IMR-90 (cell line): ENCODE measurements at regions not wholly inside any gene's neighbourhood (a gene's known extent, or its start where the extent isn't known, plus 50 kb on each side); places are given as distances from the start of the nearest gene placed in this dataset.

Experiments used
- ATAC-seq: fragments of 200-7000 bp; cut with Tn5 transposase; 2 replicates; pipeline ENCODE4 v1.9.1; 2020; ENCODE audit warnings: low read depth, mild to moderate bottlenecking, moderate library complexity
- BruUV-seq: library from RNA; stranded (reverse); fragments of 400-500 nt; replicated peaks from 2 replicates; lab custom pipeline; 2021; lab: Mats Ljungman, UMichigan
- CTCF ChIA-PET: fragments of 300-600 bp; formaldehyde crosslinking; extraction: SDS; loops from one replicate; lab custom pipeline; 2021; ENCODE audit warnings: antibody characterized with exemption; lab: Yijun Ruan, JAX
- POLR2A ChIA-PET: fragments of 300-600 bp; sonication (Branson Sonifier 250); formaldehyde crosslinking; loops from one replicate; lab custom pipeline; 2022; ENCODE audit warnings: antibody characterized with exemption; ENCODE audit not compliant: unreplicated experiment; lab: Charles Lee
- DNase-seq: peaks from one replicate; pipeline ENCODE4 v3.0.0; 2013
- H2AFZ ChIP-seq: replicated peaks from 2 replicates; pipeline ENCODE3; 2013; ENCODE audit warnings: low read length, mild to moderate bottlenecking; ENCODE audit not compliant: poor library complexity
- H2AK5ac ChIP-seq: 2 replicates; pipeline ENCODE4 v1.6.1; 2013; ENCODE audit warnings: low read depth, low read length, inconsistent platforms
- H2AK9ac ChIP-seq: replicated peaks from 2 replicates; pipeline ENCODE3; 2013; ENCODE audit warnings: mild to moderate bottlenecking, low read depth, low read length, moderate library complexity; ENCODE audit not compliant: poor library complexity
- H2BK120ac ChIP-seq: 2 replicates; pipeline ENCODE4 v1.6.1; 2013; ENCODE audit warnings: low read depth, low read length, inconsistent platforms
- H2BK15ac ChIP-seq: 3 replicates; pipeline ENCODE4 v1.6.1; 2013; ENCODE audit warnings: low read depth, low read length, inconsistent platforms
- H2BK20ac ChIP-seq: 2 replicates; pipeline ENCODE4 v1.6.1; 2013; ENCODE audit warnings: low read depth, mild to moderate bottlenecking, inconsistent platforms, low read length, moderate library complexity
- H2BK5ac ChIP-seq: 2 replicates; pipeline ENCODE4 v1.6.1; 2013; ENCODE audit warnings: mild to moderate bottlenecking, low read depth, low read length, inconsistent platforms; ENCODE audit not compliant: poor library complexity, severe bottlenecking
- H3K14ac ChIP-seq: replicated peaks from 2 replicates; pipeline ENCODE4 v1.6.1; 2013; ENCODE audit warnings: low read depth, low read length, inconsistent platforms
- H3K18ac ChIP-seq: 2 replicates; pipeline ENCODE4 v1.6.1; 2013; ENCODE audit warnings: low read depth, low read length, control low read depth
- H3K23ac ChIP-seq: 2 replicates; pipeline ENCODE4 v1.6.1; 2013; ENCODE audit warnings: low read depth, low read length, inconsistent platforms
- H3K27ac ChIP-seq: 2 replicates; pipeline ENCODE4 v1.5.1; 2013; ENCODE audit warnings: mild to moderate bottlenecking, control low read depth, low read length; ENCODE audit not compliant: insufficient read depth
- H3K27me3 ChIP-seq: 2 replicates; pipeline ENCODE4 v1.6.1; 2013; ENCODE audit warnings: low read length; ENCODE audit not compliant: control insufficient read depth, insufficient read depth
- H3K36me3 ChIP-seq: 2 replicates; pipeline ENCODE4 v1.6.1; 2013; ENCODE audit warnings: low read length, mixed read lengths; ENCODE audit not compliant: control insufficient read depth, insufficient read depth
- H3K4ac ChIP-seq: 2 replicates; pipeline ENCODE4 v1.6.1; 2013; ENCODE audit warnings: low read depth, low read length, inconsistent platforms
- H3K4me1 ChIP-seq: 2 replicates; pipeline ENCODE4 v1.6.1; 2013; ENCODE audit warnings: low read length, mixed read lengths; ENCODE audit not compliant: control insufficient read depth, insufficient read depth
- H3K4me2 ChIP-seq: 2 replicates; pipeline ENCODE4 v1.6.1; 2013; ENCODE audit warnings: low read depth, mild to moderate bottlenecking, control low read depth, low read length, moderate library complexity
- H3K4me3 ChIP-seq: 2 replicates; pipeline ENCODE4 v1.5.1; 2013; ENCODE audit warnings: low read depth, mild to moderate bottlenecking, control low read depth, low read length, moderate library complexity; ENCODE audit not compliant: insufficient read depth
- H3K56ac ChIP-seq: 2 replicates; pipeline ENCODE4 v1.6.1; 2013; ENCODE audit warnings: low read length, inconsistent platforms; ENCODE audit not compliant: insufficient read depth; ENCODE audit errors: extremely low read depth
- H3K79me1 ChIP-seq, 2 experiments: 2 replicates each; pipeline ENCODE4 v1.6.1; 2013; ENCODE audit warnings: low read length in 2 of 2, inconsistent platforms in 1 of 2, low read depth in 1 of 2
- H3K9ac ChIP-seq: 2 replicates; pipeline ENCODE4 v1.6.1; 2013; ENCODE audit warnings: low read depth, low read length, control low read depth
- H3K9me1 ChIP-seq: 2 replicates; pipeline ENCODE4 v1.6.1; 2013; ENCODE audit warnings: low read length, inconsistent platforms; ENCODE audit not compliant: insufficient read depth
- H3K9me3 ChIP-seq: 2 replicates; pipeline ENCODE4 v1.6.1; 2013; ENCODE audit warnings: low read length; ENCODE audit not compliant: control insufficient read depth, insufficient read depth
- H4K20me1 ChIP-seq: 2 replicates; pipeline ENCODE4 v1.6.1; 2013; ENCODE audit warnings: low read length, inconsistent platforms; ENCODE audit not compliant: insufficient read depth
- H4K5ac ChIP-seq: 2 replicates; pipeline ENCODE4 v1.6.1; 2013; ENCODE audit warnings: mild to moderate bottlenecking, low read depth, low read length, control low read depth
- H4K8ac ChIP-seq, 2 experiments: 2 replicates each; pipeline ENCODE4 v1.6.1; 2013; ENCODE audit warnings: low read depth in 2 of 2, low read length in 2 of 2, control low read depth in 1 of 2, inconsistent platforms in 1 of 2
- H4K91ac ChIP-seq: 2 replicates; pipeline ENCODE4 v1.6.1; 2013; ENCODE audit warnings: low read depth, low read length, inconsistent platforms; ENCODE audit not compliant: insufficient read depth
- BHLHE40 ChIP-seq: fragments of 150-350 bp; IDR thresholded peaks from 2 replicates; pipeline ENCODE4 v1.6.1; 2016; ENCODE audit warnings: mild to moderate bottlenecking, low read depth, low read length
- CEBPB ChIP-seq: IDR thresholded peaks from 2 replicates; pipeline ENCODE4 v1.6.1; 2012; ENCODE audit warnings: low read depth, low read length, improper control_type of control experiment
- CHD1 ChIP-seq: IDR thresholded peaks from 2 replicates; pipeline ENCODE4 v1.6.1; 2012; ENCODE audit warnings: low read depth, low read length, improper control_type of control experiment
- CTCF ChIP-seq: conservative IDR thresholded peaks from 2 replicates; pipeline ENCODE4 v1.5.1; 2012; ENCODE audit warnings: mild to moderate bottlenecking, low read depth, low read length, improper control_type of control experiment
- ELK1 ChIP-seq: fragments of 150-350 bp; IDR thresholded peaks from 2 replicates; pipeline ENCODE4 v1.6.1; 2016; ENCODE audit warnings: low read depth, mild to moderate bottlenecking, low read length, moderate library complexity, borderline replicate concordance
- FOS ChIP-seq: fragments of 150-350 bp; IDR thresholded peaks from 2 replicates; pipeline ENCODE4 v1.6.1; 2016; ENCODE audit warnings: low read depth, low read length
- MAFK ChIP-seq: IDR thresholded peaks from 2 replicates; pipeline ENCODE4 v1.6.1; 2012; ENCODE audit warnings: low read depth, low read length, improper control_type of control experiment
- MAZ ChIP-seq: IDR thresholded peaks from 2 replicates; pipeline ENCODE4 v1.6.1; 2012; ENCODE audit warnings: low read depth, mild to moderate bottlenecking, low read length, improper control_type of control experiment, moderate library complexity, borderline replicate concordance
- MXI1 ChIP-seq: IDR thresholded peaks from 2 replicates; pipeline ENCODE4 v1.6.1; 2012; ENCODE audit warnings: low read depth, mild to moderate bottlenecking, low read length, moderate library complexity, borderline replicate concordance
- NFE2L2 ChIP-seq: fragments of 150-350 bp; IDR thresholded peaks from 2 replicates; pipeline ENCODE4 v1.6.1; 2016; ENCODE audit warnings: low read depth, mild to moderate bottlenecking, low read length
- POLR2A ChIP-seq: IDR thresholded peaks from 2 replicates; pipeline ENCODE4 v1.6.1; 2012; ENCODE audit warnings: mild to moderate bottlenecking, low read depth, low read length
- RAD21 ChIP-seq: IDR thresholded peaks from 2 replicates; pipeline ENCODE4 v1.6.1; 2012; ENCODE audit warnings: low read length, improper control_type of control experiment
- RCOR1 ChIP-seq: IDR thresholded peaks from 2 replicates; pipeline ENCODE4 v1.6.1; 2012; ENCODE audit warnings: mild to moderate bottlenecking, low read length, improper control_type of control experiment; ENCODE audit not compliant: insufficient replicate concordance
- RFX5 ChIP-seq: IDR thresholded peaks from 2 replicates; pipeline ENCODE4 v1.8.0; 2012; ENCODE audit warnings: low read depth, mild to moderate bottlenecking, low read length, moderate library complexity
- SMC3 ChIP-seq: fragments of 150-350 bp; IDR thresholded peaks from 2 replicates; pipeline ENCODE4 v1.6.1; 2016; ENCODE audit warnings: low read depth, mild to moderate bottlenecking, antibody characterized with exemption, low read length, moderate library complexity
- USF2 ChIP-seq: fragments of 150-350 bp; IDR thresholded peaks from 2 replicates; pipeline ENCODE4 v1.6.1; 2017; ENCODE audit warnings: mild to moderate bottlenecking, antibody characterized with exemption, low read length, low read depth
- WGBS, 2 experiments: methylation state at CpG; one replicate each; pipeline versions ENCODE4 v1.1.5 to v1.1.7; 2013; ENCODE audit warnings: missing lambda C conversion rate in 2 of 2; ENCODE audit not compliant: insufficient read length in 1 of 2; ENCODE audit errors: extremely low coverage in 2 of 2; 5-methylcytosine and 5-hydroxymethylcytosine counted together
- dilution Hi-C: fragments of 300-500 bp; cut with HindIII; formaldehyde crosslinking; loops from one replicate; pipeline ENCODE4 v1.14.3; 2018; ENCODE audit warnings: low sequenced_read_pairs; ENCODE audit not compliant: unreplicated experiment
- in situ Hi-C: fragments of 300-500 bp; cut with MboI; formaldehyde crosslinking; loops from 3 replicates; pipeline ENCODE4 v1.14.3; 2019; ENCODE audit warnings: low sequenced_read_pairs, inconsistent platforms, mixed read lengths
- intact Hi-C: fragments of 100-400 bp; cut with micrococcal nuclease; formaldehyde crosslinking; loops from 2 replicates; pipeline ENCODE4 v1.10.0; 2022

GRCh38 chr7:41104631-41105030, 598.3 kb downstream of the INHBA start:
- in situ Hi-C loops: no loop called here
- Histone ChIP-seq H3K18ac (no peak overlapping the region), H2BK5ac (peak overlapping the region; percentile 70), H4K5ac (no peak overlapping the region), H3K14ac (peak overlapping the region; percentile 73; the same call in 1 of the 2 replicates), H2AK9ac (no peak overlapping the region), H2AFZ (no peak overlapping the region), H3K27me3 (no peaks in the 10 kb centered on the region), H3K4me2 (no peak overlapping the region), H4K91ac (no peak overlapping the region), H3K56ac (no peak overlapping the region), H3K36me3 (no peaks in the 10 kb centered on the region), H3K4me3 (no peak overlapping the region), H3K4ac (no peak overlapping the region), H3K9me1 (no peaks in the 10 kb centered on the region), H2BK15ac (peak overlapping the region; percentile 51; the same call in 2 of the 3 replicates), H3K23ac (no peak overlapping the region), H3K4me1 (peaks cover 8% of the 10 kb centered on the region), H2BK120ac (peak overlapping the region; percentile 23; the same call in 1 of the 2 replicates), H4K8ac (no peak overlapping the region), H3K9me3 (no peaks in the 10 kb centered on the region), H3K9ac (no peak overlapping the region), H4K20me1 (no peaks in the 10 kb centered on the region), H3K79me1 (no peaks in the 10 kb centered on the region), H2BK20ac (peak overlapping the region; percentile 36; the same call in 1 of the 2 replicates), H2AK5ac (no peak overlapping the region), H3K27ac (no peak overlapping the region)
- TF ChIP-seq MAZ: no peak
- TF ChIP-seq RCOR1: no peak
- no peak for TF ChIP-seq FOS
- no peak for TF ChIP-seq MXI1
- no peak for TF ChIP-seq RAD21
- TF ChIP-seq CEBPB: no peak
- TF ChIP-seq CTCF: no peak
- TF ChIP-seq CHD1: no peak
- no peak for TF ChIP-seq NFE2L2
- no peak for TF ChIP-seq USF2
- no peak for TF ChIP-seq ELK1
- TF ChIP-seq RFX5: no peak
- no peak for TF ChIP-seq MAFK
- TF ChIP-seq SMC3: no peak
- TF ChIP-seq POLR2A: no peak
- TF ChIP-seq BHLHE40: no peak
- DNase-seq (peak; percentile 68), ATAC-seq (no peak)
- dilution Hi-C loops: no loop called here
- POLR2A ChIA-PET: no interaction called here
- intact Hi-C loops: no loop called here
- BruUV-seq: no TSS peak
- CTCF ChIA-PET: interaction anchor here (0.6 to 1.2 kb wide), 2 partner anchors 591 to 1056 kb away, joined by 3 to 5 read pairs; no protein-coding TSS in a partner anchor
- no CpG with 5 or more reads among the region's 1 CpG for WGBS, 2 experiments
